Lower lobe of right lung (tissue), 2 donors: ENCODE measurements at regions not wholly inside any gene's neighbourhood (a gene's known extent, or its start where the extent isn't known, plus 50 kb on each side); places are given as distances from the start of the nearest gene placed in this dataset.

Experiments used
- ATAC-seq, 2 donors: fragments of 200-7000 bp; cut with Tn5 transposase; one replicate each; pipeline ENCODE4 v1.9.1; 2020 to 2022; ENCODE audit warnings: mild to moderate bottlenecking in 2 of 2, moderate library complexity in 2 of 2
- DNase-seq: peaks from one replicate; pipeline ENCODE4 v3.0.0-alpha.2; 2020
- H3K27ac ChIP-seq: fragments of 200-600 bp; one replicate; pipeline ENCODE4 v1.8.0; 2022
- H3K27me3 ChIP-seq: fragments of 200-600 bp; one replicate; pipeline ENCODE4 v1.8.0; 2022; ENCODE audit warnings: low read depth
- H3K36me3 ChIP-seq: fragments of 200-600 bp; one replicate; pipeline ENCODE4 v1.8.0; 2022; ENCODE audit warnings: mild to moderate bottlenecking
- H3K4me1 ChIP-seq: fragments of 200-600 bp; one replicate; pipeline ENCODE4 v1.8.0; 2022
- H3K4me3 ChIP-seq: fragments of 200-600 bp; one replicate; pipeline ENCODE4 v1.8.0; 2022; ENCODE audit warnings: mild to moderate bottlenecking
- H3K9me3 ChIP-seq: fragments of 200-600 bp; one replicate; pipeline ENCODE4 v1.8.0; 2022
- intact Hi-C: fragments of 100-400 bp; cut with DNase I; formaldehyde crosslinking; loops from one replicate; pipeline ENCODE4 v1.11.0; 2022
- TF ChIP-seq, protein P1 (sequence below): fragments of 200-600 bp; IDR thresholded peaks from one replicate; pipeline ENCODE4 v1.8.0; 2022; ENCODE audit warnings: antibody characterized with exemption, mild to moderate bottlenecking
- donor health status: DM: no; HTN: yes; CAD: no; lungs with severe emphysema.

DNA sequence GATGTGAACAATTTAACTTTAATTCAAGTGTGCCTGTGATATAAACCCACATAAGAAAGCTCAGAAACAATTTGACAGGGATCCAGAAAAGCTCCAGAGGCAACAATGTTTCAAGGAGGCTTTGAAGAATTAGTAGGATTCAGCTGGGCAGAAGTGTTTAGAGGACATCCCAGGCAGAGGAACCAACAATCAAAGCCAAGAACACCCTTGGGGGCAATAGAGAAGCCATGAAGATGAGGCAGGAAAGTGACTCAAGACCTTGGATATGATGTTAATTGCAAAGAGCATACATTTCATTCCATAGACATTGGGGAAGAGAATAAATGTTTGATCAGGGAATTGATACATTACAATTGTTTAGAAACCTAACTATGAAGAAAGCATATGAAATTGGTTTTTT is 280.3 kb downstream of the LTN1 start:
- TF ChIP-seq, protein P1, sequence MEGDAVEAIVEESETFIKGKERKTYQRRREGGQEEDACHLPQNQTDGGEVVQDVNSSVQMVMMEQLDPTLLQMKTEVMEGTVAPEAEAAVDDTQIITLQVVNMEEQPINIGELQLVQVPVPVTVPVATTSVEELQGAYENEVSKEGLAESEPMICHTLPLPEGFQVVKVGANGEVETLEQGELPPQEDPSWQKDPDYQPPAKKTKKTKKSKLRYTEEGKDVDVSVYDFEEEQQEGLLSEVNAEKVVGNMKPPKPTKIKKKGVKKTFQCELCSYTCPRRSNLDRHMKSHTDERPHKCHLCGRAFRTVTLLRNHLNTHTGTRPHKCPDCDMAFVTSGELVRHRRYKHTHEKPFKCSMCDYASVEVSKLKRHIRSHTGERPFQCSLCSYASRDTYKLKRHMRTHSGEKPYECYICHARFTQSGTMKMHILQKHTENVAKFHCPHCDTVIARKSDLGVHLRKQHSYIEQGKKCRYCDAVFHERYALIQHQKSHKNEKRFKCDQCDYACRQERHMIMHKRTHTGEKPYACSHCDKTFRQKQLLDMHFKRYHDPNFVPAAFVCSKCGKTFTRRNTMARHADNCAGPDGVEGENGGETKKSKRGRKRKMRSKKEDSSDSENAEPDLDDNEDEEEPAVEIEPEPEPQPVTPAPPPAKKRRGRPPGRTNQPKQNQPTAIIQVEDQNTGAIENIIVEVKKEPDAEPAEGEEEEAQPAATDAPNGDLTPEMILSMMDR, result no peak
- DNase-seq (no peak), ATAC-seq (no peak)
- H3K27me3 ChIP-seq, result no peaks in the 10 kb centered on the region
- H3K27ac ChIP-seq, result no peak overlapping the region
- intact Hi-C loops, result no loop called here
- no peaks in the 10 kb centered on the region for H3K36me3 ChIP-seq
- no peaks in the 10 kb centered on the region for H3K9me3 ChIP-seq
- H3K4me3 ChIP-seq, result no peak overlapping the region
- no peaks in the 10 kb centered on the region for H3K4me1 ChIP-seq

DNA sequence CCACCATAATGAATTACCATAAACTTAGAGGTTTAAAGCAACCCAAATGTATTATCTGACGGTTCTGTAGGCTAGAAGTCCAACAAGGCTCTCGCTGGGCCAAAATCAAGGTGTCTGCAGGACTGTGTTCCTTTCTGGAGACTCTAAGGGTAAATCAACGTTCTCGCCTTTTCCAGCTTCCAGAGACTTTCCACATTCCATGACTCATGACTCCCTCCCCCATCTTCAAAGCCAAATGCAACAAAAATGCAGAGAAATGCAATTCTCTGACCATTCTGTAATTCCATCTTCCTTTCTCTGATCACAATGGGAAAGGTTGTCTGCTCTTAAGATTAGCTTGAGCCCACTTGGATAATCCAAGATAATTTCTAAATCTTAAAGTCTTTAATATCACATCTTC is 287.1 kb downstream of the LTN1 start:
- H3K4me3 ChIP-seq, result no peak overlapping the region
- H3K27ac ChIP-seq, result no peak overlapping the region
- TF ChIP-seq, protein P1, result no peak
- intact Hi-C loops, result no loop called here
- ATAC-seq (no peak), DNase-seq (no peak)
- no peaks in the 10 kb centered on the region for H3K27me3 ChIP-seq
- H3K9me3 ChIP-seq, result no peaks in the 10 kb centered on the region
- H3K4me1 ChIP-seq, result no peaks in the 10 kb centered on the region
- no peaks in the 10 kb centered on the region for H3K36me3 ChIP-seq

DNA sequence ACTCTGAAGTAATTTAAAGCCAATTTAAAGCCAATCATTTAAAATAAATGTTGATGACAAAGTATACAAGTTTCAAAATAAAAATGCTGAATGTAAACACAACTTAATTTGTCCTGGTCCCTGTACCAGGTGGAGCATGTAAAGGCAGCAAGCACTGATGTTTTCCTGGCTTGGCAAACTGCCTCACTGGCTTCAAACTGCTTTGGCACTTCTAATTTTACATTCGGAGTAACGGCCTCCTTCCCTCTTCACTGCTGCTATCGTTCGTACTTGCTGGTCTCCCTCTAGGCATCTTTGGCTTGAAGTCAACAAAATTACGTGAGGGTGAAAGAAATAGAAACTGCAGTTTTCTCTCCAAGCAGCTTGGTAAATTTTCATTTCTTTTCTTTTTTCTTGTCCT is 287.9 kb downstream of the LTN1 start:
- no peak for ATAC-seq
- no peaks in the 10 kb centered on the region for H3K4me1 ChIP-seq
- H3K27ac ChIP-seq, result no peak overlapping the region
- intact Hi-C loops, result no loop called here
- DNase-seq, result no peak
- TF ChIP-seq, protein P1, result no peak
- H3K27me3 ChIP-seq, result no peaks in the 10 kb centered on the region
- H3K36me3 ChIP-seq, result no peaks in the 10 kb centered on the region
- H3K9me3 ChIP-seq, result no peaks in the 10 kb centered on the region
- H3K4me3 ChIP-seq, result no peak overlapping the region

- ATAC-seq (no peak), DNase-seq (no peak)
- intact Hi-C loops, result no loop called here
Measured at GRCh38 chr21:28703861-28704260, 288.8 kb downstream of the LTN1 start.

DNA sequence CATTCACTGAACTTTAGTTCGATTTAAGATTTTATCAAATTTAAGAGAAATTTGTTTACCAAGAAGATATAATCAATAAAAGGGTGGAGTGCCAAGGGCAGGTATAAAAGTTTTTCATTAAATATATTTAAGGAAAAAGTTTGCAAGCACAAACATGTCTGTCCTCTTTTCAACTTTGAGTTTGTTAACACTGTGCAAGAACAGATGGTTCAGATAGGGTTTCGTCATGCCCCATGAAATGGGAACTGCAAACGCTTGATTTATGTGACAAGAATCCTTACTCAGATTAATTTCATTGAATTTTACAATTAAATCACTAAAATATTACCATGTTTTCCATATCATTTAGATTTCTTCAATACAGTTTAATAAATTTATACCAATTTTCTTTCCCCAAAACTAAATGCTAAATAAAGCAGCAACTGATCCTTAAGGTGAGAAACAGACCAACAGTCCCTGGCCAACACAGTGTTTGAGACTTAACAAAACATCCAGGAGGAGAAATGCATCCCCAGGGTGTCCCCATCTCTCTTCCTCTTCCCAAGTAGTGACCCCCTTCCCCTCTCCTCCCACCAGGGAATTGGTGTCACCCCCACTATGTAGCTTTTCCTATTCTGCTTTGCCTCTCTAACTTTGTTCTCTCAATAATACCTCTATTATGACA is 292.9 kb downstream of the LTN1 start:
- ATAC-seq (no peak), DNase-seq (no peak)
- intact Hi-C loops, result no loop called here
- Histone ChIP-seq H3K27me3 (no peaks in the 10 kb centered on the region), H3K36me3 (no peaks in the 10 kb centered on the region), H3K4me3 (no peak overlapping the region), H3K9me3 (no peaks in the 10 kb centered on the region), H3K4me1 (no peaks in the 10 kb centered on the region), H3K27ac (no peak overlapping the region)
- TF ChIP-seq, protein P1, result no peak

More at GRCh38 chr21:28703861-28704260, 288.8 kb downstream of the LTN1 start:
- Histone ChIP-seq H3K4me1 (no peaks in the 10 kb centered on the region), H3K4me3 (no peak overlapping the region), H3K27me3 (no peaks in the 10 kb centered on the region), H3K9me3 (no peaks in the 10 kb centered on the region), H3K27ac (no peak overlapping the region), H3K36me3 (no peaks in the 10 kb centered on the region)
- TF ChIP-seq, protein P1, result no peak
